HG03025 (cell line): ENCODE measurements at regions not wholly inside any gene's neighbourhood (a gene's known extent, or its start where the extent isn't known, plus 50 kb on each side); places are given as distances from the start of the nearest gene placed in this dataset.
"Not testable (repeated sequence)": the region's sequence is repeated elsewhere in the genome, so short reads cannot be mapped to it uniquely, and the experiment has no call there.

ENCODE experiments used
- ATAC-seq: cut with Tn5 transposase; IDR thresholded peaks from one replicate; pipeline ENCODE4 v1.9.1; 2021; ENCODE audit warnings: mild to moderate bottlenecking, moderate library complexity; ENCODE audit not compliant: unreplicated experiment, low FRiP score

DNA sequence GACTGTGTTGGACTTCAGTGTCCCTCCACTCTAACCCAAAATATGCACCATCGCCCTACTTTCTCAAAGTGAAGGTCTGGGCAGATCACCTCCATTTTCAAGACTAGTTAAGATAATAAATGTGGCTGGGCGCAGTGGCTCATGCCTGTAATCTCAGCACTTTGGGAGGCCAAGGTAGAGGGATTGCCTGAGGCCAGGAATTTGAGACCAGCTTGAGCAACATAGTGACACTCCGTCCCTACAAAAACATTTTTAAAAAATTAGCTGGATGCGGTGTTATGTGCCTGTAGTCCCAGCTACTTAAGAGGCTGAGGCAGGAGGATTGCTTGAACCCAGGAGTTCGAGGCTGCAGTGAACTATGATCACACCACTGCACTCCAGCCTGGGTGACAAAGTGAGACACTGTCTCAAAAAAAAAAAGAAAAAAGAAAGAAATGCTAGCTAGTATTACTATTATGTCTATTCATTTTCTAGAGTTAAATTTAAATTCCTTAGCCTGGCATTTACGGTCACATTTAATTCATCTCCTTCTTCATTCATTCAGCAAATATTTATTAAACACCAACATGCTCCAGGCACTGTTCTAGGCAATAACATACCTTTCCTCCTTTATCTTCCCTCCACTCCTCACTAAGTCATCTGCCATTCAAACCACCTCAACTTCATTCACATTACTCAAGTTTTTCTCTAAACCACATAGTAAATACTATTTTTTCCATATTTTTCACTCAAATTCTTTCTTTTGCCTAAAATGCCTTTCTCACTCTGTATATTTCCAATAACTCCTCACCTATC is 96.1 kb upstream of the XYLT1 start:
- ATAC-seq, result no peak

DNA sequence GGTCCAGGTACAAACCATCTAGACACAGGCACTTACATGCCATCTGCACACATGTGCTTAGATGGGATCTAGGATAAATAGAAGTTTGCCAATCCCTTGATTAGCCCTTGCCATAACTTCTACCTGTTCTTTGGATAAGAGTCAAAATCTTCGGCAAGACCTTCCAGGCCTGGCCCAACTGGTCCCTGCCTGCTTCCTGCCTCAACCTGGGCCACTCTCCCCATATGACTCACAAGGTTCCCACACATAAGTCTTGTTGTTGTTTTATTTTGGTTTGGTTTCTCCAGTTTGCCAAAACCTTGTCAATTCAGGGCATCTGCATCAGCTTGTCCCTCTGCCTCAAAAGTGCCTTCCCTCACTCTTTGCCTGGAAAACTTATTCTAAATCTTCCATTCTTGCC is 95.3 kb upstream of the XYLT1 start:
- no peak for ATAC-seq

DNA sequence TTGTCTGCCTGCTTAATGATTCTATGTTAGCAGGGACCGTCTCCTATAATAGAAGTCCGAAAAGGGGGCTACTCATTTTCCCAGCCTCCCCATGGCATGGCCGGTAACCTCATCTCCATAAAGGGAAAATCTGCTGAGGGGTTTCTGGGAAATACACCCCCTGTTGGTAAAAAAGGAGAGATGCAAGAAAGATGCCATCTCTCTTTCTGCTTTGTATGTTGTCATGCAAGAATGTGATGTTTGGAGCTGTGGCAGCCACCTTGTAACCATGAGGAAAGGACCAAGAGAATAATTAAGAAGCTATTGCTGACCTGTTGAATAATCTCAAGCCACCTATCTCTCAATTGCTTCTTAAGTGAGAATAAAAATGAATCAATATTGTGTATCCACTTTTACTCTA is 94.8 kb upstream of the XYLT1 start:
- ATAC-seq, result no peak

DNA sequence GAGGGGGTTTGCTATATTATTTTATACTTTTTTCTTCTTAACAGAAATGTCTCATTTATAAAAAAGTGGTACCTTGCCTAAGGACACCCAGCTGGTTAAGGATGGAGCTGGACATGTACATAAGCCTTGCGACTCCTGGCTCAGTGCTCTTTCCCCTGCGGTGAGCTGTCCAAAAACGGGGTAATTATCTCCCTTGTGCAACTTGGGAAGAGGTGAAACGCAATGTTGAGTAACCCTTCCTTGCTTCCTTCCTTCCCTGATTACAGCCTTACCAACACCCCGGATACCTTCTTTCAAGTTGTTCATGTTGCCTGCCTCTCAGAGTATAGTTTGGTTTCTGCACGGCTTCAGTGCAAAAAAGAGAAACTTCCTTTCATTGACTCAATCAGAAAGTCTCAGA is 94.1 kb upstream of the XYLT1 start:
- ATAC-seq, result no peak

DNA sequence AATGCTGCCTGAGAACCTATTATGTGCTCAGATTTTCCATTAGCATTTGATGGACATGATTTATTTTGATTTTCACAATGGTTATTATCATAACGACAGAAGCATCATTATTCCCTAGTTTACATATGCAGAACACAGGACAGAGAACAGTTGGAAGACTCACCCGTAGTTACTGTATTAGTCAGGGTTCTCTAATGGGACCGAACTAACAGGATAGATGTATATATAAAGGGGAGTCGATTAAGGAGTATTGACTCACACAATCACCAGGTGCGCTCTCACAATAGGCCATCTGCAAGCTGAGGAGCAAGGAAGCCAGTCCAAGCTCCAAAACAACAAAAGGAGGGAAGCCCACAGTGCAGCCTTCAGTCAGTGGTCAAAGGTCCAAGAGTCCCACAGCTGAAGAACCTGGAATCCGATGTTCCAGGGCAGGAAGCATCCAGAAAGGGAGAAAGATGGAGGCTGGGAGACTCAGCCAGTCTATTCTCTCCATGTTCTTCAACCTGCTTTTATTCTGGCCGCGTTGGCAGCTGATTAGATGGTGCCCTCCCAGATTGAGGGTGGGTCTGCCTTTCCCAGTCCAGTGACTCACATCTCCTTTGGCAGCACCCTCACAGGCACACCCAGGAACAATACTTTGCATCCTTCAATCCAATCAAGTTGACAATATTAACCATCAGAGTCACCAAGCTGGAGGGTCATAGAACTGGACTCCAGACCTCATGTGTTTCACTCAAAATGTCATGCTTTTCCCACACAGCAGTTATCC is 92.7 kb upstream of the XYLT1 start:
- ATAC-seq, result no peak

DNA sequence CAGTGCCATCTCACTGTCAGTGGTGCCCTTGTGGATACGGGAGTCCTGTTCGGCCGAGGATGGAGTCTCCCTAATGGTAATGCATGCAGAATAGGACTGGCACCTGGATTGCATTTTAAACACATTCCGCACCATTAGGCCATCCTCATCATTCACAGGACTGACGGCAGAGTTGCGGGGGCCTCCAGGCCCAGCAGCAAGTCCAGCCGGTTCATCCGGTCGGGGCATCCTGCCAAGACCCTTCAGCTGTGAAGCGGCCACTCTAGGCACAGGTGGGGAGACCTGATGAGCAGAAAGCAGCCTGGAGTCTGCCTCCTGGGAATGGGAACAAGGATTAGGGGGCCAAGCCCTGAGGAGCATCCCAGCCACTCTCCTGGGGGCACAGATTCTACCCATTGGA is 90.3 kb upstream of the XYLT1 start:
- ATAC-seq, result no peak

DNA sequence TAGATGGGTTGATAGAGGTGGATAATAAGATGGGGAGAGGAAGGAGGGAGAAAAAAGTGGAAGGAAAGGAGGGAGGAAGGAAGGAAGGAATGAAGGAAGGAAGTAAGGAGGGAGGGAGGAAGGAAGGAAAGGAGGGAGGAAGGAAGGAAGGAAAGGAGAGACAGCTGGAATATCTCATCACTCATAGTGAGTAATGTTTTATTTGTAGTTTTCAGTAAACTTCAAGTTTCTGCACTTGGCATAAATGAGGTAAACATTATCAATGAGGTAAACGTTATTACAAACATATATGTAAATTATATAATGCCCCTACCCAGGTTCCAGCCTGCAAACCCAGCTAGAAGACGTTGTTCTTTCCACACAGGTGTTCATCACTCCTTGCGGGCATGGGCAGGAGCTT is 89.8 kb upstream of the XYLT1 start:
- no peak for ATAC-seq

DNA sequence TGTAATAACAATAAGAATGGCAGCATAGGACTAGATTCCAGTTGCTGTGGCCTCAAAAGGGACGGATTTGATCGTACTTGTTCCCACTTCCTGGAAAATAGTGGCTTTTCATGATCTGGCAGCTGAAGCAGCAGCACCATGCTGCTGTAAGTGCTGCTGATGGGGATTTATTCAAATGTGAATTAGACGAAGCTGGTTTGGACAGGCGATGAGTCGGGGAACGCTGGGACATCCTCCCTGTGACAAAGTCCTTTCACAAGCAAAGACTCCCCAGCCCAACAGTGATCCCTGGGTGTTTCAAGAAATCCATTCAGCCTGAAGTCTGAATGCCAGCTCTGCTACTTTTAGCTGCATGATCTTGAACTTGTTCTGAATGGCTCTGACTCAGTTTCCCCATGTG is 88.6 kb upstream of the XYLT1 start:
- no peak for ATAC-seq

DNA sequence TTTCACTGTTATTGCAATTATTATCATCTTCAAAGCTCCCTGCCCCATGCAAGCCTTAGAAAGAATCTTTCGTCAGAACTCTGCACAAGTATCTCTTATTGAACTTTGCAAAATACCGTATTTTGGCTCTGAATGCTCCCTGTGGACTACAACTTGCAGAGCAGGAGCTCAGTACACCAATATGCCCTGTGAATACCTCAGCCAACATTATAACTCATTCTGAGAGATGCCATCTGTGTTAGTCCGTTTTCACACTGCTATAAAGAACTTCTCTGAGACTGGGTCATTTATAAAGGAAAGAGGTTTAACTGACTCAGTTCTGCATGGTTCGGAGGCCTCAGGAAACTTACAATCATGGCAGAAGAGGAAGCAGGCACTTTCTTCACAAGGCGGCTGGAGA is 87.2 kb upstream of the XYLT1 start:
- no peak for ATAC-seq

DNA sequence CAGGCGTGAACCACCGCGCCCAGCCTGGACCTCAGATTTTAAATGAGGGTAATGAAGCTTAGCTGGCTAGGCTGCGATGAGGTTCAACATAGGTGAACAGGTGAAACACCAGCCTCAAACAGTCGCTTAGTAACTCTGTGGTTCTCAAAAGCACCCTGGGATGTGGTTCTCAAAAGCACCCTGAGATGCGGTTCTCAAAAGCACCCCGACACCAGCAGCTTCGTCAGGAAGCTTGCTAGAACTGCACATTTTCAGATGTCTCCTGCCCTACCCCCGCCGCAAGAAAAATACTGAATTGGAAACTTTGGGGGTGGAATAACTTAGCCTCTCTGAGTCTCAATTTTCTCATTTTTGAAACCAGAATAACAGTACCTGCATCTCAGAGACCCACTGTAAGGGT is 86.7 kb upstream of the XYLT1 start:
- ATAC-seq, result no peak

DNA sequence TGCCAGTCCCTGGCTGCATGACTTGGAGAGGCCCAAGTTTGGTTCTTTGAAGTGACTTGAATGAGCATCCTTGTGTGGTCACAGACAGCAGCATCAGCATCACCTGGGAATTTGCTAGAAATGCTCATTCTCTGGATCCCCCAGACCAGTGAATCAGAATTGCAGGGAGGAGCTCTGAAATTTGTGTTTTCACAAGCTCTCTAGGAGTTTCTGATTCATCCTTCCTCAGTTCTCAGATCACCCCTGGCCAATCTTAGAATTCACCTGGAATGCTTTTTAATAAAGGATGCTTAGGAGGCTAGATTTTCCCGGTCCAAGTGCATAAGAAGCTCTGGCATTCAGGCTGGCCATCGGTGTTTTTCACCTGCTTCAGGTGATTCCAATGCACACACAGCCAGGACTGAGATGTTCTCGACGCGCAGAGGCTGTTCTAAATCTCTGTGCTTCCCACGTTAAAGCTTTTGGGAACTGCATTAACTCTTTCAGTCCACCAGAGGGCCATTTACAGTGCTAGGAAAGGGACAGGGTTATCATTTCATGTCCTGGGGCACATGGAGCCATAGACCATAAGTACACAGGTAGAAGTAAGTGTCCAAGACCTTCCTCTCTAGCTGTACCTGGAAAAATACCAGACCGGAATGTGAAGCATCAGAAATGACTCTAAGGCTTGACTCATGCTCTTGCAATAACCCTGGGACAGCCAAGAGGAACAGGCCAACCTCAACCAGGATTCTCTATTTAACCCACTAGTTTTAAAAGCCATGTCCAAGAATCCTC is 85.7 kb upstream of the XYLT1 start:
- ATAC-seq, result no peak

DNA sequence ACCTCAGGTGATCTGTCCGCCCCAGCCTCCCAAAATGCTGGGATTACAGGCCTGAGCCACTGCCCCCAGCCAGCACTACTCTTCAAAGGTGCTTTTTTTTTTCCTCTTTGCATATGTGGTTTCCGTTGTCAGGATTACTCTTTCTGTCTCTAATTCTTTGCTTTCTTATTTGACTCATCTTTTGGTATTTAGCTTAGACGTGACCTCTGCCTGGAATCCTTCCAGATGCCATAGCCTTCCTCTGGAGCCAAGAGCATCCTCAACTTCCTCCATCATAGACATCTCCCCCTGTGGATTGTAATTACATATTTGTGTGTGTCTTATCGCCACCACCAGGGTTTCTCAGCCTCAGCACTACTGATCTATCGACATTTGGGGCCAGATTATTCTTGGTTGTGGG is 84.4 kb upstream of the XYLT1 start:
- no peak for ATAC-seq

DNA sequence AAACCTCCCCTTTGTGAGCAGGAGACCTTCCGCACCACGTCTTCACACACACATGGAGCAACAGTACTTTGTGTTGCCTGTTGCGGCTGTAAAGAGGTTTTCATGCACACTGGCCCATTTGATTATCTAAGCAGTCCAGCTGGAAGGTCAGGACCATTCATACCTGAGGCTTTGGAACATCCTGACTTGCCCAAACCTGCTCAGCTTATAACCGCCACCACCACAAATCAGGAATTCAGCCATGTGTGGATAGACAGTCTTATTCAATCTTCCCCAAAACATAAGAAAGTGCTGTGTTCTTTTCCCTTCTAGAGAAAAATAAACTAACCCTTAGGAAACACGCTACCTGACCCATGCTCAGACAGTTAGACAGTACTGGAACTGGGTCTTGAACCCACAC is 81.6 kb upstream of the XYLT1 start:
- ATAC-seq, result no peak

DNA sequence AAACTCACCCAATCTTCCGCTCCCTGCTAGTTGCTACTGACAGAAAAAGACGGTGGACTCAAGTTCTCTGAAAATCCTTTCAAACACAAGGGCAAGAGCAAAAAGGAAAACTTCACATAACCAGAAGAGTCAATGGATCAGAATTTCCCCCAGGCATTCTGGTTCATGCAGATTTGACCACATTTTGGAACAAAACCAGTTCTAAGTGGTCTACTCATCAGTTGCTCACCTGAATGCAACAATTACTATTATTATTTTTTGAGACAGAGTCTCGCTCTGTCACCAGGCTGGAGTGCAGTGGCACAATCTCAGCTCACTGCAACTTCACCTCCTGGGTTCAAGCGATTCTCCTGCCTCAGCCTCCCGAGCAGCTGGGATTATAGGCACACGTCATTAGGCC is 80.9 kb upstream of the XYLT1 start:
- ATAC-seq, result not testable (repeated sequence)

DNA sequence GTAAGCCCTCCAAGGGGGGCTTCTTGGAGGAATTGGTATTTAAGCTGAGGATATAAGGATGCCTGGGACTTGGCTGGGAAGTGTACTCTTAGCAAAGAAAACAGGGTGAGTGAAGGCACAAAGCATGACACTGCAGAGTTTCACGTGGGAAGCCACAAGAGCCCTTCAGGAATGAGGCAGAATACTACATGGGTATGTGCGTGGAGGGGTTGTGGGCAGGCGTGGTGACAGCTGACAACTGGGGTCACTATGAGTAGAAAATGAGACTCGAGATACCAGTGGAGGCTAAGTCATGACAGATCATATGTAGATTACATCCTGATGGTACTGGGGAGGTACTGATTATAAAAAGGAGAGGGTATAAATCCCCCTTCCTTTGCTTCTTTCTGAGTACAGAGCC is 78.1 kb upstream of the XYLT1 start:
- no peak for ATAC-seq

DNA sequence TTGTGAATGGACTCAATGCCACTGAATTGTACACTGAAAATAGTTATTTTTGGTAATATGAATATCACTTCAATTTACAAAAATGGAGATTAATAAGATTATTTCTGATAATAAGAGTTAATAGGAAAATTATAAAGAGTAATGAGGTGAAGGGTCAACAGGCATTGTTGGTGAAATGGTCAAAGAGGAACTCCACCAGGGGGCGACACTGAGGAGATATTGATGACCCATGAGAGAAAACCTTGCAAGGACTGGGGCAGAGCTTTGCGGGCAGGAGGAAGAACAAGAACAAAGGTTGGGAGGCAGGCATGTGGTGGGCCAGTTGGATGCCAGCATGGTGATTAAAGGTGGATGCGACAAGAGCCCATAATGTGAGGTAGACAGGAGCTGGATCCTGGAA is 74.0 kb upstream of the XYLT1 start:
- no peak for ATAC-seq

DNA sequence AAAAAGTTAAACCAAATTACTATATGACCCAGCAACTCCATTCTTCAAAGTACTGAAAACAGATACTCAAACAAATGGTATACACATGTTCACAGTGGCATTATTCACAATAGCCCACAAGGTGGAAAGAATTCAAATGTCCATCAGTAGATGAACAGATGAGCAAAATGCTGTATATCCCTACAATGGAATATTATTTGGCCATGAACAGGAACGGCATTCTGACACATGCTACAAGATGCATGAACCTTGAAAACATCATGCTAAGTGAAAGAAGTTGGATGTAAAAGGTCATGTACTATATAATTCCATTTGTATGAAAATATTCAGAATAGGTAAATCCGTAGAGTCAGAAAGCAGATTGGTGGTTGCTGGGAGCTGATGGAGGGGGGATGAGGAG is 73.5 kb upstream of the XYLT1 start:
- no peak for ATAC-seq

DNA sequence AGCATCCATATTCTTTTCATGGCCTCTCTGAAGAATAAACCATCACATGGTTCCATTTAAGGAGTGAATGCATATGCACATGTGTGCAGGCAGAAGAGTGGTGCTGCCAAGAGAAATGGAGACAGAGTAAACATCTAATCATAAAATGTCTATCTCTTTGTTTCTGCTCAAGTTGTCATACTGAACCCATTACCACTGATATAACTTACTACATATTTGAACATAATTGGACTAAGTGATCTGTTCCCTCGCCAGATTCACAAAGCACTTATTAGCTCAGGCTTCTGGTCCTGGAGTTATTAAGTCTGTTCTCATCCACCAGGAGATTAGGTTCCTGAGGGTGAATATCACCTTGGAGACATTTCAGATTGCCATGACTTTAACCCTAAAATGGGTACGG is 72.3 kb upstream of the XYLT1 start:
- no peak for ATAC-seq

DNA sequence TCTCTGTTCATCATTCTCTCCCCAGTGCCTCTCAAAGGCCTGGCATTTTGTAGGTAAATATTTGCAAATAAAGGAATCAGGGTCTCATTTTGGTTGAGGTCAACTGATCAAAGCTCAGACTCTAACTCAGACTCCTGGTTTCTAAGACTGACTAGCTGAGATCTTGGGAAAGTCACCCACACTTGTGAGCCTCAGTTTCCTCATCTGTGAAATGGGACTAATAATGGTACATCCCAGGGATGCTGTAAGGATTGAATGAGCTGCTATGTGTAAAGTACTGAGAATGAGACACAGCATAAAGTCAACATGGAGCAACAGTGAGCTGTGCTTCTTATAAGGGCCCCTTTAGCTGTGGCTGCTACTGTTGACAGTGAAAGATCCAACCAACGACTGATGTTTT is 70.6 kb upstream of the XYLT1 start:
- no peak for ATAC-seq

DNA sequence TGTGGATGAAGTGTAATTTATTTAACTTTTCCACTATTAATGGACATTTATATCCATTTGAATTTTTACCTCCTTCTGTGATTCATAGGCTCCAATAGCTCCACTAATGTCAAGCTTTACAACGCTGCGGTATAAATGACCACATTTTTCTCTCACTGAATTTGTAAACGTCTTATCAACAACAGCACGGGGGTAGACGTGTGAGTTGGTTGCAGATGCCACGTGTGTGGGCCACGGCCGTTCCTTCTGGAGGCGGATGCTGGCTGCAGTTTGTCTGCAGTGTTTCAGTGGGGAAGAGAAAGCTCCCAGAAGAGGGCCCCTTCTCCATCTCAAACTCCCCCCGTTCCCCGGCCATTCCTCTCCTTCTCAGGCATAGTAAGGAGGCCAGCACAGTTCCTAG is 68.2 kb upstream of the XYLT1 start:
- ATAC-seq, result no peak

DNA sequence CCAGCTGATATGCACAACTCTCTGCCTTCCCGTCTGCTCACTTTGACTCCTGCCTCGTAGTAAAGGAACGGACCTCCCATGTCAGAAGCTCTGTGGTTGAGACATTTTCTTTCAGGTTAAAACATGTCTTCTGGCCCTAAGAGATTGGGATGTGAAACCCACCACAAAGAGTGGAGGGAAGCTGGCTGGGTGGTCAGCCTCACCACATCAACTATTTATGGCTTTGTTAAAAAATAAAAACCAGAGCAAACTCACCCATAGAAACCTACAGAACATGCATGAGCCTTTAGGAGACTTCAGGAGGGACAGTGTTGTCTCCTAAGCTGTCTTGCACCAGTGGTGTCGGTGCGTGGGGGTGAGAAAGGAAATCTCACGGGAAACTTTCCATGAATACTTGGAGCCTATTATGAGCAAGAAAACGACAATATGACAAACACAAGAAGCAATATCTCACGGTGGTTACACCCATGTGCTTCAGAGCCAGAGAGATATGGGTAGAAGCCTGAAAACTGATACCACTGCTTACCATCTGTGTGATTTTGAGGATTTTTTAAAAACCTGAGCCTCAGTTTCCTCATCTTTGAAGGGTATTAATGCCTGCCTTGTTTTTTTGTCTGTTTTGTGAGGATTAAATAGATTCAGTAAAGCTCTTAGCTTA is 61.7 kb upstream of the XYLT1 start:
- no peak for ATAC-seq
